ENCODE measurements at regions not wholly inside any gene's neighbourhood (a gene's known extent, or its start where the extent isn't known, plus 50 kb on each side); places are given as distances from the start of the nearest gene placed in this dataset.

DNA sequence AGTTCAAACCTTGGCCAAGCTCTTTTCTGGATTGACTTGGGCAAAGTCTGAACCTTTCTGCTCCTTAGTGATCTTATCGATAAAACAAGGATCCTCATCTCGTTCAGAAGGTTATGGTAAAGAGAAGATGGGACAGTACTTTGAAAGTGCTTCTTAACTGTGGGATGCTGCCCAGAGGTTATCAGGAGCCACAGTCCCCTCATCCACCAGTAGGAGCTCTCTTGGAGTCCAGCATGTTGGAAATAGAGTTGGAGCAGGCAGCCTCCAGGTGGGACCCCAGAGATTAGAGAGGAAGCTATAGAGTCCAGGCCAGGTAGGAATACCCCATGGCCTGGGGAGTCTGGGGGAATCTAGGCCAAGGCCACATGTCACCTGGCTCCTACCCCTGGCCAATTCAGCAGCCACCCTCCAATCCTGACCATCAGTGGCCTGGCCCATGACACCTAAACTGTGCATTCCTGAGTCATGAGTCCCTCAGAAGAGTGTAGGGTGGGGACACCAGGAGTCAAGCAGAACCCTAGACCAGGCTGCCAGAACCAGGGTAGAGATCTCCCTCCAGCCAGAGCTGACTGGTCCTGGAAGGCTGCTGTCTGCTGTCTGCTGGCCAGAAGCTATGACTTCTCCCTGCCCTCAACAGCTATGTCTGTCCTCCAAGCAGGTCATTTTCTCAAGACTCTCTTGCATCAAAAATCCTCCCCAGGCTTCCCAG lies 144.3 kb downstream of the AIPL1 start:
- Histone ChIP-seq H3K27me3 (no peaks in the 10 kb centered on the region), H3K36me3 (replicated peaks; ENCODE audit: insufficient read depth, low read depth) (no peaks in the 10 kb centered on the region), H3K9me2 (replicated peaks; ENCODE audit: insufficient read depth) (no peaks in the 10 kb centered on the region), H3K4me3 (no peak overlapping the region), H3K4me2 (no peak overlapping the region), H4K20me1 (ENCODE audit: insufficient read depth, poor library complexity, severe bottlenecking) (no peaks in the 10 kb centered on the region), H3K27ac (no peak overlapping the region), H2AFZ (no peak overlapping the region), H3K4me1 (ENCODE audit: insufficient read depth) (no peaks in the 10 kb centered on the region), H3K9me3 (ENCODE audit: low read depth) (no peaks in the 10 kb centered on the region), H3K79me2 (no peaks in the 10 kb centered on the region)
- TF ChIP-seq EZH2 (IDR thresholded peaks at IDR 0.05; ENCODE audit: borderline replicate concordance), result no peak
- TF ChIP-seq EZH2phosphoT487 (IDR thresholded peaks at IDR 0.05; ENCODE audit: low read depth, severe bottlenecking, unreplicated experiment), result no peak
- TF ChIP-seq, protein P1, sequence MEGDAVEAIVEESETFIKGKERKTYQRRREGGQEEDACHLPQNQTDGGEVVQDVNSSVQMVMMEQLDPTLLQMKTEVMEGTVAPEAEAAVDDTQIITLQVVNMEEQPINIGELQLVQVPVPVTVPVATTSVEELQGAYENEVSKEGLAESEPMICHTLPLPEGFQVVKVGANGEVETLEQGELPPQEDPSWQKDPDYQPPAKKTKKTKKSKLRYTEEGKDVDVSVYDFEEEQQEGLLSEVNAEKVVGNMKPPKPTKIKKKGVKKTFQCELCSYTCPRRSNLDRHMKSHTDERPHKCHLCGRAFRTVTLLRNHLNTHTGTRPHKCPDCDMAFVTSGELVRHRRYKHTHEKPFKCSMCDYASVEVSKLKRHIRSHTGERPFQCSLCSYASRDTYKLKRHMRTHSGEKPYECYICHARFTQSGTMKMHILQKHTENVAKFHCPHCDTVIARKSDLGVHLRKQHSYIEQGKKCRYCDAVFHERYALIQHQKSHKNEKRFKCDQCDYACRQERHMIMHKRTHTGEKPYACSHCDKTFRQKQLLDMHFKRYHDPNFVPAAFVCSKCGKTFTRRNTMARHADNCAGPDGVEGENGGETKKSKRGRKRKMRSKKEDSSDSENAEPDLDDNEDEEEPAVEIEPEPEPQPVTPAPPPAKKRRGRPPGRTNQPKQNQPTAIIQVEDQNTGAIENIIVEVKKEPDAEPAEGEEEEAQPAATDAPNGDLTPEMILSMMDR (IDR thresholded peaks at IDR 0.05; ENCODE audit: poor library complexity), result no peak
- no peak for DNase-seq (ENCODE audit: low spot score)
- 82% methylated on average over 2 of the region's 2 CpGs for WGBS (ENCODE audit: low lambda C conversion rate, missing lambda C conversion rate)

DNA sequence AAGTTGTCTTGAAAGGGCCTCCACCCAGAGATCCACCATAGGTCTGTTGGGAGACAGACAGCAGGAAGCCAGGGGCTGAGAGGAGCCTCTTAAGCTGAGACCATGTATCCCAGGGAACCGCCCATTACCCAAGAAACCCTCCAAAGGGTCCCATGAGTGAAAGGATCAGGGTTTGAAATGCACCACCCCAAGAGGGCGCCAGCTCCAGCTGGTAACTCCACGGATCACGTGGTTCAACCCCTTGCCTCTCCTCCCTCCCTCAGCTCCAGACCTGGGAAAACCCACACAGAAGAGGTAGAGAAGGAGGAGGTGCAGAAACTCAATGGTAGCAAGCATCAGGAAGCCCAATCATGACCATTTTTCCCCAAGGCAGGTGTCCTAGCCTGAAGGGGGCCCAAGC lies 148.7 kb downstream of the AIPL1 start:
- TF ChIP-seq, protein P1 (IDR thresholded peaks at IDR 0.05; ENCODE audit: poor library complexity), result no peak
- TF ChIP-seq EZH2 (IDR thresholded peaks at IDR 0.05; ENCODE audit: borderline replicate concordance) (no peak), EZH2phosphoT487 (IDR thresholded peaks at IDR 0.05; ENCODE audit: low read depth, severe bottlenecking, unreplicated experiment) (no peak)

DNA sequence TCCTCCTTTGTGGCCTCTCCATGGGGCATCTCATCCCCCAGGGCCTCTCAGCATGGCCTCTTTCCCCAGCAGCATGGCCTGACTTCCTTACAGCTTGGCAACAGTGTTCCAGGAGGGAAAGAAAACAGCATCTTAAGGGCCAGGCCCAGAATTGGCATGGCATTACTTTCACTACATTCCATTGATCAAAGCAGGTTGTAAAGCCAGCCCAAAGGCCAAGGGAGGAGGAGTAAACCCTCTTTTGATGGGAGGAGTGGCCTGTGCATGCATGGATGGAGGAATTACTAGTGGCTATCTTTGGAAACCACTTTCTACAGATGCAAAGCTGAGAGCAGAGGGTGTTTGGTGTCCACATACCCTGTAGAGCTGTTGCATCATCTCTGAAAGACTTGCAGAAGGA lies 149.4 kb downstream of the AIPL1 start:
- H3K4me1 ChIP-seq (ENCODE audit: insufficient read depth), result no peaks in the 10 kb centered on the region
- no peaks in the 10 kb centered on the region for H3K79me2 ChIP-seq
- no peaks in the 10 kb centered on the region for H3K36me3 ChIP-seq (replicated peaks; ENCODE audit: insufficient read depth, low read depth)
- H3K4me2 ChIP-seq, result no peak overlapping the region
- no peak overlapping the region for H2AFZ ChIP-seq
- no peak overlapping the region for H3K27ac ChIP-seq
- no peaks in the 10 kb centered on the region for H3K27me3 ChIP-seq
- no peak overlapping the region for H3K4me3 ChIP-seq
- no peaks in the 10 kb centered on the region for H4K20me1 ChIP-seq (ENCODE audit: insufficient read depth, poor library complexity, severe bottlenecking)
- TF ChIP-seq EZH2phosphoT487 (IDR thresholded peaks at IDR 0.05; ENCODE audit: low read depth, severe bottlenecking, unreplicated experiment) (no peak), EZH2 (IDR thresholded peaks at IDR 0.05; ENCODE audit: borderline replicate concordance) (no peak)
- TF ChIP-seq, protein P1 (IDR thresholded peaks at IDR 0.05; ENCODE audit: poor library complexity), result no peak
- H3K9me2 ChIP-seq (replicated peaks; ENCODE audit: insufficient read depth), result no peaks in the 10 kb centered on the region
- no peak for DNase-seq (ENCODE audit: low spot score)
- no peaks in the 10 kb centered on the region for H3K9me3 ChIP-seq (ENCODE audit: low read depth)

More for the DNA sequence above, 148.7 kb downstream of the AIPL1 start:
- no peaks in the 10 kb centered on the region for H3K27me3 ChIP-seq
- DNase-seq (ENCODE audit: low spot score), result no peak
- H3K27ac ChIP-seq, result no peak overlapping the region
- no peaks in the 10 kb centered on the region for H3K9me3 ChIP-seq (ENCODE audit: low read depth)
- 58% methylated on average over 4 of the region's 4 CpGs for WGBS (ENCODE audit: low lambda C conversion rate, missing lambda C conversion rate)
- no peak overlapping the region for H3K4me2 ChIP-seq
- H3K36me3 ChIP-seq (replicated peaks; ENCODE audit: insufficient read depth, low read depth), result no peaks in the 10 kb centered on the region
- no peaks in the 10 kb centered on the region for H3K4me1 ChIP-seq (ENCODE audit: insufficient read depth)
- no peaks in the 10 kb centered on the region for H4K20me1 ChIP-seq (ENCODE audit: insufficient read depth, poor library complexity, severe bottlenecking)
- H3K9me2 ChIP-seq (replicated peaks; ENCODE audit: insufficient read depth), result no peaks in the 10 kb centered on the region
- no peaks in the 10 kb centered on the region for H3K79me2 ChIP-seq
- no peak overlapping the region for H2AFZ ChIP-seq
- no peak overlapping the region for H3K4me3 ChIP-seq
